ENCODE measurements at regions not wholly inside any gene's neighbourhood (a gene's known extent, or its start where the extent isn't known, plus 50 kb on each side); places are given as distances from the start of the nearest gene placed in this dataset.

DNA sequence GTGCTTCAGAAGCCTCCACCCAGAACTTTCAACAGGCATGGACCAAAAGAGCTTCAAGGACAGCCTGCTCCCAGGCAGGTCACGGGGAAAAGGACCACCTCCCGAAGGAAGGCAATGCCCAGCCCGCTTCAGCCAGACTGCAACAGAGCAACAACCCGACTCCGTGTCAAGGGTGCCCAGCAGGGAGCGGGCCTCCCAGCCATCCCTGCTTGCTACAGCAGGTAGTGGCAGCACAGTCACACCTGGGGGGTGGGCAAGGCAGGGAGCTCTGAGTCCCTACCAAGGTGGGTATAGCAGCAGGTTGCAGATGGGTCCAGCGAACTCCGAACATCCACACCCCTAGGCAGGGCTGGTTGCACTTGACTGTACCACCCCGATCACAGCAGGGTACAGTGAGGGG is 467.8 kb upstream of the PFKP start:
- no peaks in the 10 kb centered on the region for H3K27me3 ChIP-seq (ENCODE audit: insufficient read depth, low read length)
- H3K9me3 Mint-ChIP-seq = no peaks in the 10 kb centered on the region; a peak in 2 of 5 replicates

More for the DNA sequence above, 467.8 kb upstream of the PFKP start:
- Histone ChIP-seq H4K5ac (ENCODE audit: insufficient read length, low read depth, low read length) (no peak overlapping the region), H3K23me2 (ENCODE audit: insufficient read length, low read depth, low read length, poor library complexity, severe bottlenecking) (no peaks in the 10 kb centered on the region), H2BK120ac (ENCODE audit: low read depth, low read length, poor library complexity, severe bottlenecking) (no peak overlapping the region), H2AK5ac (ENCODE audit: insufficient read length, low read length) (no peak overlapping the region), H3T11ph (ENCODE audit: low read length) (no peak overlapping the region), H3K18ac (ENCODE audit: insufficient read length, low read depth, low read length) (no peak overlapping the region), H3K56ac (ENCODE audit: insufficient read length, low read depth, low read length) (no peak overlapping the region), H3K9ac (ENCODE audit: extremely low read depth, insufficient read length, low read length) (no peak overlapping the region), H3K4me2 (ENCODE audit: insufficient read depth, insufficient read length, low read length) (no peak overlapping the region), H4K20me1 (ENCODE audit: control insufficient read depth, insufficient read depth, insufficient read length) (no peaks in the 10 kb centered on the region), H2BK15ac (ENCODE audit: low read depth, low read length) (no peak overlapping the region), H4K8ac (replicated peaks; ENCODE audit: insufficient read length, low read depth, low read length) (no peak overlapping the region), H4K91ac (ENCODE audit: insufficient read length, low read depth, low read length) (no peak overlapping the region), H3K4me1 (ENCODE audit: insufficient read depth, low read length) (no peaks in the 10 kb centered on the region), H3K79me1 (ENCODE audit: insufficient read depth, low read depth, low read length, poor library complexity, severe bottlenecking) (no peaks in the 10 kb centered on the region), H3K14ac (ENCODE audit: insufficient read depth, low read length) (no peak overlapping the region), H3K23ac (ENCODE audit: insufficient read length, low read depth, low read length) (no peak overlapping the region), H2BK5ac (ENCODE audit: insufficient read length, low read length) (no peak overlapping the region), H3K27ac (ENCODE audit: insufficient read length, low read depth, low read length) (no peak overlapping the region), H3K79me2 (ENCODE audit: insufficient read depth, low read length) (no peaks in the 10 kb centered on the region), H2AFZ (ENCODE audit: low read length) (no peak overlapping the region), H2BK20ac (ENCODE audit: low read depth, low read length, poor library complexity, severe bottlenecking) (no peak overlapping the region), H2BK12ac (ENCODE audit: insufficient read length, low read depth, low read length) (no peak overlapping the region), H3K4ac (ENCODE audit: low read depth, low read length) (no peak overlapping the region), H3K9me3 (ENCODE audit: control insufficient read depth, low read depth, low read length) (no peaks in the 10 kb centered on the region)
- H3K27me3 Mint-ChIP-seq (ENCODE audit: low read depth) = no peaks in the 10 kb centered on the region
- no peak overlapping the region for H3K4me3 Mint-ChIP-seq
- H3K36me3 Mint-ChIP-seq (ENCODE audit: insufficient read depth in 1 of 3, low read depth in 3 of 3) = no peaks in the 10 kb centered on the region
- DNase-seq = no peak
- no CpG with 5 or more reads among the region's 9 CpGs for WGBS (ENCODE audit: extremely low coverage, insufficient read length, low lambda C conversion rate)
- TF ChIP-seq, protein P1, sequence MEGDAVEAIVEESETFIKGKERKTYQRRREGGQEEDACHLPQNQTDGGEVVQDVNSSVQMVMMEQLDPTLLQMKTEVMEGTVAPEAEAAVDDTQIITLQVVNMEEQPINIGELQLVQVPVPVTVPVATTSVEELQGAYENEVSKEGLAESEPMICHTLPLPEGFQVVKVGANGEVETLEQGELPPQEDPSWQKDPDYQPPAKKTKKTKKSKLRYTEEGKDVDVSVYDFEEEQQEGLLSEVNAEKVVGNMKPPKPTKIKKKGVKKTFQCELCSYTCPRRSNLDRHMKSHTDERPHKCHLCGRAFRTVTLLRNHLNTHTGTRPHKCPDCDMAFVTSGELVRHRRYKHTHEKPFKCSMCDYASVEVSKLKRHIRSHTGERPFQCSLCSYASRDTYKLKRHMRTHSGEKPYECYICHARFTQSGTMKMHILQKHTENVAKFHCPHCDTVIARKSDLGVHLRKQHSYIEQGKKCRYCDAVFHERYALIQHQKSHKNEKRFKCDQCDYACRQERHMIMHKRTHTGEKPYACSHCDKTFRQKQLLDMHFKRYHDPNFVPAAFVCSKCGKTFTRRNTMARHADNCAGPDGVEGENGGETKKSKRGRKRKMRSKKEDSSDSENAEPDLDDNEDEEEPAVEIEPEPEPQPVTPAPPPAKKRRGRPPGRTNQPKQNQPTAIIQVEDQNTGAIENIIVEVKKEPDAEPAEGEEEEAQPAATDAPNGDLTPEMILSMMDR (conservative IDR thresholded peaks at IDR 0.05) = no peak
- no peak overlapping the region for H3K27ac Mint-ChIP-seq
- H3K4me1 Mint-ChIP-seq = no peaks in the 10 kb centered on the region
